GM12878 (cell line): ENCODE measurements at regions not wholly inside any gene's neighbourhood (a gene's known extent, or its start where the extent isn't known, plus 50 kb on each side); places are given as distances from the start of the nearest gene placed in this dataset.

Source experiments
- ATAC-seq: fragments of 200-7000 bp; cut with Tn5 transposase; 3 replicates; pipeline ENCODE4 v1.9.1; 2020; ENCODE audit warnings: mild to moderate bottlenecking, moderate library complexity
- BruUV-seq: library from RNA; stranded (reverse); fragments of 400-500 nt; replicated peaks from 2 replicates; lab custom pipeline; 2021; lab: Mats Ljungman, UMichigan
- CTCF ChIA-PET: fragments of 300-600 bp; sonication (Branson Sonifier 250); formaldehyde crosslinking; extraction: SDS; loops from one replicate; lab custom pipeline; 2021; ENCODE audit warnings: inconsistent platforms; lab: Yijun Ruan, JAX
- POLR2A ChIA-PET: fragments of 350-600 bp; formaldehyde crosslinking; extraction: SDS; loops from one replicate; lab custom pipeline; 2021; ENCODE audit warnings: inconsistent platforms; lab: Charles Lee
- RAD21 ChIA-PET: fragments of 300-600 bp; sonication (Branson Sonifier 250); formaldehyde crosslinking; loops from one replicate; lab custom pipeline; 2023; ENCODE audit warnings: antibody characterized with exemption; ENCODE audit not compliant: unreplicated experiment; lab: Charles Lee
- SMC1A ChIA-PET: fragments of 300-600 bp; sonication (Branson Sonifier 250); formaldehyde crosslinking; loops from one replicate; lab custom pipeline; 2023; ENCODE audit not compliant: unreplicated experiment, uncharacterized antibody; lab: Charles Lee
- DNase-seq: peaks from one replicate; pipeline ENCODE4 v3.0.0-alpha.2; 2011; ENCODE audit warnings: low read depth, low spot score
- FAIRE-seq: peaks from 3 replicates; lab custom pipeline; 2011; peaks lifted over from hg19 to GRCh38; lab: Jason Lieb, UNC
- H2AFZ ChIP-seq: 2 replicates; pipeline ENCODE4 v1.6.0; 2011; ENCODE audit warnings: low read depth, low read length, control low read depth; ENCODE audit not compliant: control insufficient read depth
- H3K27ac ChIP-seq: 2 replicates; pipeline ENCODE4 v1.5.1; 2011; ENCODE audit warnings: control low read depth; ENCODE audit not compliant: control insufficient read depth, insufficient read depth
- H3K27me3 ChIP-seq, 2 experiments: replicated peaks in 1 of 2; 2 replicates each; pipeline versions ENCODE4 v1.6.0 to v1.6.1; 2011; ENCODE audit warnings: low read length in 1 of 2; ENCODE audit not compliant: control insufficient read depth in 2 of 2, insufficient read depth in 2 of 2
- H3K36me3 ChIP-seq, 2 experiments: 2 replicates each; pipeline ENCODE4 v1.5.1; 2011; ENCODE audit warnings: low read length in 1 of 2; ENCODE audit not compliant: control insufficient read depth in 2 of 2, insufficient read depth in 2 of 2
- H3K4me1 ChIP-seq: 2 replicates; pipeline ENCODE4 v1.6.1; 2011; ENCODE audit warnings: mild to moderate bottlenecking, low read length, moderate library complexity, mixed read lengths; ENCODE audit not compliant: control insufficient read depth, insufficient read depth
- H3K4me2 ChIP-seq: 2 replicates; pipeline ENCODE4 v1.6.0; 2011; ENCODE audit warnings: control low read depth; ENCODE audit not compliant: control insufficient read depth, insufficient read depth
- H3K4me3 ChIP-seq: fragments of 200-600 bp; sonication (generic); 2 replicates; pipeline ENCODE4 v1.5.1; 2016
- H3K79me2 ChIP-seq: 2 replicates; pipeline ENCODE4 v1.6.0; 2011; ENCODE audit warnings: low read length; ENCODE audit not compliant: control insufficient read depth, insufficient read depth
- H3K9ac ChIP-seq: 2 replicates; pipeline ENCODE4 v1.8.0; 2011; ENCODE audit warnings: low read length, control low read depth, mixed read lengths; ENCODE audit not compliant: control insufficient read depth, insufficient read depth
- H3K9me3 ChIP-seq: replicated peaks from 3 replicates; pipeline ENCODE4 v1.5.1; 2011; ENCODE audit warnings: mild to moderate bottlenecking, low read length; ENCODE audit not compliant: control insufficient read depth, insufficient read depth
- H4K20me1 ChIP-seq: 2 replicates; pipeline ENCODE4 v1.6.0; 2011; ENCODE audit not compliant: control insufficient read depth, insufficient read depth
- ATF7 ChIP-seq: fragments of 450-650 bp; IDR thresholded peaks from 2 replicates; pipeline ENCODE4 v1.6.1; 2016; ENCODE audit warnings: low read depth, mild to moderate bottlenecking
- BCL11A ChIP-seq: IDR thresholded peaks from 2 replicates; pipeline ENCODE4 v1.6.1; 2011; ENCODE audit warnings: low read depth, low read length
- BHLHE40 ChIP-seq, 2 experiments: fragments of 450-650 bp in 1 of 2; IDR thresholded peaks; 2 replicates each; pipeline ENCODE4 v1.6.1; 2011 to 2017; ENCODE audit warnings: low read depth in 2 of 2, borderline replicate concordance in 1 of 2, improper control_type of control experiment in 1 of 2, low read length in 1 of 2, mild to moderate bottlenecking in 1 of 2
- BRCA1 ChIP-seq: IDR thresholded peaks from 2 replicates; pipeline ENCODE4 v1.6.1; 2011; ENCODE audit warnings: low read depth, low read length, improper control_type of control experiment
- CHD1 ChIP-seq: IDR thresholded peaks from 2 replicates; pipeline ENCODE4 v1.6.1; 2012; ENCODE audit warnings: low read depth, low read length, improper control_type of control experiment
- ETV6 ChIP-seq, 2 experiments: fragments of 450-650 bp in 1 of 2; IDR thresholded peaks in 1 of 2; conservative IDR thresholded peaks in 1 of 2; 2 replicates each; pipeline ENCODE4 v1.6.1; 2014; ENCODE audit warnings: antibody characterized with exemption in 1 of 2, borderline replicate concordance in 1 of 2, low read depth in 1 of 2, mild to moderate bottlenecking in 1 of 2, moderate library complexity in 1 of 2
- FOS ChIP-seq: IDR thresholded peaks from 3 replicates; pipeline ENCODE4 v1.6.1; 2011; ENCODE audit warnings: borderline replicate concordance; ENCODE audit not compliant: insufficient read length; ENCODE audit errors: extremely low read depth
- GABPA ChIP-seq: IDR thresholded peaks from 2 replicates; pipeline ENCODE4 v1.6.1; 2014; ENCODE audit warnings: antibody characterized with exemption, low read depth, mild to moderate bottlenecking, inconsistent platforms
- HDGF ChIP-seq: fragments of 450-650 bp; IDR thresholded peaks from 2 replicates; pipeline ENCODE4 v1.6.1; 2016; ENCODE audit warnings: antibody characterized with exemption
- KDM1A ChIP-seq: fragments of 200-600 bp; sonication (generic); IDR thresholded peaks from 2 replicates; pipeline ENCODE4 v1.6.1; 2016; ENCODE audit warnings: borderline replicate concordance
- MXI1 ChIP-seq: fragments of 150-350 bp; IDR thresholded peaks from 2 replicates; pipeline ENCODE4 v1.6.1; 2011; ENCODE audit warnings: low read depth, mild to moderate bottlenecking, inconsistent platforms, low read length, improper control_type of control experiment
- MYB ChIP-seq: fragments of 150-350 bp; IDR thresholded peaks from 2 replicates; pipeline ENCODE4 v1.6.1; 2014; ENCODE audit warnings: mild to moderate bottlenecking, low read depth, low read length, borderline replicate concordance
- NR2C2 ChIP-seq: IDR thresholded peaks from 2 replicates; pipeline ENCODE4 v1.6.1; 2011; ENCODE audit warnings: borderline replicate concordance, low read depth; ENCODE audit not compliant: control insufficient read depth, insufficient read length
- PAX8 ChIP-seq: fragments of 450-650 bp; IDR thresholded peaks from 2 replicates; pipeline ENCODE4 v1.6.1; 2017; ENCODE audit warnings: mild to moderate bottlenecking, moderate library complexity
- PML ChIP-seq: IDR thresholded peaks from 2 replicates; pipeline ENCODE4 v1.6.1; 2012; ENCODE audit warnings: low read length, inconsistent platforms
- POLR2AphosphoS5 ChIP-seq: IDR thresholded peaks from 2 replicates; pipeline ENCODE4 v1.6.1; 2011; ENCODE audit warnings: mild to moderate bottlenecking, low read length, inconsistent platforms
- WRNIP1 ChIP-seq: IDR thresholded peaks from 2 replicates; pipeline ENCODE4 v1.6.1; 2011; ENCODE audit warnings: low read depth, low read length, improper control_type of control experiment, borderline replicate concordance
- ZBED1 ChIP-seq: IDR thresholded peaks from 2 replicates; pipeline ENCODE4 v1.6.1; 2016; ENCODE audit warnings: borderline replicate concordance
- WGBS: methylation state at CpG from one replicate; pipeline ENCODE4 v1.1.6; 2016; ENCODE audit warnings: low lambda C conversion rate; ENCODE audit not compliant: insufficient replicate concordance, insufficient coverage; ENCODE audit errors: missing lambda C conversion rate; 5-methylcytosine and 5-hydroxymethylcytosine counted together
- in situ Hi-C: fragments of 300-500 bp; cut with MboI; formaldehyde crosslinking; loops from 9 replicates; pipeline ENCODE4 v1.14.3; 2018; ENCODE audit warnings: mixed read lengths
- intact Hi-C: fragments of 100-400 bp; cut with micrococcal nuclease; formaldehyde crosslinking; loops from one replicate; pipeline ENCODE4 v1.14.2; 2022; ENCODE audit not compliant: unreplicated experiment
- TF ChIP-seq, protein P1 (sequence below): IDR thresholded peaks from 2 replicates; pipeline ENCODE4 v1.6.1; 2011; ENCODE audit warnings: low read depth, mild to moderate bottlenecking, low read length, moderate library complexity, borderline replicate concordance; ENCODE audit errors: extremely low read depth
- TF ChIP-seq, protein P2 (sequence below): fragments of 450-650 bp; formaldehyde crosslinking; IDR thresholded peaks from 2 replicates; pipeline ENCODE4 v1.5.0; 2022; ENCODE audit warnings: mild to moderate bottlenecking, missing genetic modification characterization

DNA sequence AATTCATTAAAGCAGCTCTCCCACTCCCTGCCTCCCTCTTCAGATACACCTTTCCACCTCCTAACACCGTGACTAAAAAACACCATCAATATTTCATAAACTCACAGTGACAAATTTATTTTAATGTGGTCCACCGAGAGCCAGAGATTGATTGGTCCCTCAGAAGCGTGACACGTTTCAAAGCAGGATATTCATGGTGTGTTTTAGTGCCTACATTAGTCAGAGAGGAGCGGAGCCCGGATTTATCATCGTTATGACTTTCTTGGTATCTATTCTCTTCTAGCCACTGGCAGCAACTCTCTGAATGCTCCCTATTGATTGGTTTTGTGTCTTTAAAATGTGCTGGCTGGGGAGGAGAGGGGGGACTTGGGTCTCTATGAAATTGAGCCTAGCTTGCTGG lies 265.3 kb downstream of the DHX35 start:
- H3K4me3 ChIP-seq: no peak overlapping the region
- WGBS: 19% methylated on average over 7 of the region's 7 CpGs
- ChIA-PET CTCF (no interaction called here), RAD21 (no interaction called here), SMC1A (no interaction called here), POLR2A (no interaction called here)
- no peak overlapping the region for H3K4me2 ChIP-seq
- no peaks in the 10 kb centered on the region for H3K4me1 ChIP-seq
- H3K79me2 ChIP-seq: no peaks in the 10 kb centered on the region
- H3K9ac ChIP-seq: no peak overlapping the region
- H3K9me3 ChIP-seq: no peaks in the 10 kb centered on the region
- TF ChIP-seq BHLHE40 (IDR thresholded peaks at IDR 0.05; ENCODE audit: borderline replicate concordance in 1 of 2, low read depth in 2 of 2, low read length in 1 of 2): no peak
- no peak for TF ChIP-seq KDM1A
- TF ChIP-seq PAX8: no peak
- TF ChIP-seq, protein P1, sequence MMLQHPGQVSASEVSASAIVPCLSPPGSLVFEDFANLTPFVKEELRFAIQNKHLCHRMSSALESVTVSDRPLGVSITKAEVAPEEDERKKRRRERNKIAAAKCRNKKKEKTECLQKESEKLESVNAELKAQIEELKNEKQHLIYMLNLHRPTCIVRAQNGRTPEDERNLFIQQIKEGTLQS: no peak
- TF ChIP-seq, protein P2, sequence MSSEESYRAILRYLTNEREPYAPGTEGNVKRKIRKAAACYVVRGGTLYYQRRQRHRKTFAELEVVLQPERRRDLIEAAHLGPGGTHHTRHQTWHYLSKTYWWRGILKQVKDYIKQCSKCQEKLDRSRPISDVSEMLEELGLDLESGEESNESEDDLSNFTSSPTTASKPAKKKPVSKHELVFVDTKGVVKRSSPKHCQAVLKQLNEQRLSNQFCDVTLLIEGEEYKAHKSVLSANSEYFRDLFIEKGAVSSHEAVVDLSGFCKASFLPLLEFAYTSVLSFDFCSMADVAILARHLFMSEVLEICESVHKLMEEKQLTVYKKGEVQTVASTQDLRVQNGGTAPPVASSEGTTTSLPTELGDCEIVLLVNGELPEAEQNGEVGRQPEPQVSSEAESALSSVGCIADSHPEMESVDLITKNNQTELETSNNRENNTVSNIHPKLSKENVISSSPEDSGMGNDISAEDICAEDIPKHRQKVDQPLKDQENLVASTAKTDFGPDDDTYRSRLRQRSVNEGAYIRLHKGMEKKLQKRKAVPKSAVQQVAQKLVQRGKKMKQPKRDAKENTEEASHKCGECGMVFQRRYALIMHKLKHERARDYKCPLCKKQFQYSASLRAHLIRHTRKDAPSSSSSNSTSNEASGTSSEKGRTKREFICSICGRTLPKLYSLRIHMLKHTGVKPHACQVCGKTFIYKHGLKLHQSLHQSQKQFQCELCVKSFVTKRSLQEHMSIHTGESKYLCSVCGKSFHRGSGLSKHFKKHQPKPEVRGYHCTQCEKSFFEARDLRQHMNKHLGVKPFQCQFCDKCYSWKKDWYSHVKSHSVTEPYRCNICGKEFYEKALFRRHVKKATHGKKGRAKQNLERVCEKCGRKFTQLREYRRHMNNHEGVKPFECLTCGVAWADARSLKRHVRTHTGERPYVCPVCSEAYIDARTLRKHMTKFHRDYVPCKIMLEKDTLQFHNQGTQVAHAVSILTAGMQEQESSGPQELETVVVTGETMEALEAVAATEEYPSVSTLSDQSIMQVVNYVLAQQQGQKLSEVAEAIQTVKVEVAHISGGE (CRISPR knock-in tag): no peak
- TF ChIP-seq WRNIP1: no peak
- no peak for TF ChIP-seq ETV6 (conservative IDR thresholded peaks at IDR 0.05 in 1 of 2, IDR thresholded peaks at IDR 0.05 in 1 of 2; ENCODE audit: borderline replicate concordance in 1 of 2, low read depth in 1 of 2)
- TF ChIP-seq BCL11A: no peak
- no peak for TF ChIP-seq HDGF
- no peak for TF ChIP-seq GABPA
- no peak for TF ChIP-seq NR2C2
- no peak for TF ChIP-seq BRCA1
- TF ChIP-seq CHD1: no peak
- TF ChIP-seq POLR2AphosphoS5: no peak
- TF ChIP-seq ZBED1: no peak
- no peak for TF ChIP-seq FOS
- TF ChIP-seq MYB: no peak
- TF ChIP-seq ATF7: no peak
- TF ChIP-seq PML: no peak
- no peak for TF ChIP-seq MXI1
- no peaks in the 10 kb centered on the region for H3K27me3 ChIP-seq
- H2AFZ ChIP-seq: no peak overlapping the region
- BruUV-seq: no TSS peak
- H3K36me3 ChIP-seq: no peaks in the 10 kb centered on the region
- in situ Hi-C loops: no loop called here
- intact Hi-C loops: no loop called here
- DNase-seq (no peak), ATAC-seq (no peak), FAIRE-seq (no peak)
- H4K20me1 ChIP-seq: no peaks in the 10 kb centered on the region
- H3K27ac ChIP-seq: no peak overlapping the region
